ENCODE measurements at regions not wholly inside any gene's neighbourhood (a gene's known extent, or its start where the extent isn't known, plus 50 kb on each side); places are given as distances from the start of the nearest gene placed in this dataset.

DNA sequence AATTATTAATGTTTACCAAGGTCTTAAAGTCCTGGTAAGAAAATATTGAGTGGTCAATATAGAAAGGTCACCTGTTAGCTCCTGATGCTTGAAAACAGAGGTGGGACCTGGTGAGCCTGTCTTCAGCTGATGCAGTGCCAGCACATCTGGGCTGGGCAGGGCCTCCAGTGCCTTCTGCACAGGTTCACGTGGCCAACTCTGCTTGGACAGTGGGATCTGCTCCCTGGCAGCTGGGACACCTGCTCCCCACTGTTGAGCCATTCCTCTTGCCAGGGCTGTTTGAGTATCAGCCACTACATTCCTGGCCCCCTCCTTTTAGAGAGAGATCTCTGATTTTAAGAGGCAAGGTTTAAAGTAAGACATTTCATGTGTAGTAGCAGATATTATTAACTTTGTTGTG, 135.0 kb downstream of the TM9SF2 start:
- TF ChIP-seq, protein P1, sequence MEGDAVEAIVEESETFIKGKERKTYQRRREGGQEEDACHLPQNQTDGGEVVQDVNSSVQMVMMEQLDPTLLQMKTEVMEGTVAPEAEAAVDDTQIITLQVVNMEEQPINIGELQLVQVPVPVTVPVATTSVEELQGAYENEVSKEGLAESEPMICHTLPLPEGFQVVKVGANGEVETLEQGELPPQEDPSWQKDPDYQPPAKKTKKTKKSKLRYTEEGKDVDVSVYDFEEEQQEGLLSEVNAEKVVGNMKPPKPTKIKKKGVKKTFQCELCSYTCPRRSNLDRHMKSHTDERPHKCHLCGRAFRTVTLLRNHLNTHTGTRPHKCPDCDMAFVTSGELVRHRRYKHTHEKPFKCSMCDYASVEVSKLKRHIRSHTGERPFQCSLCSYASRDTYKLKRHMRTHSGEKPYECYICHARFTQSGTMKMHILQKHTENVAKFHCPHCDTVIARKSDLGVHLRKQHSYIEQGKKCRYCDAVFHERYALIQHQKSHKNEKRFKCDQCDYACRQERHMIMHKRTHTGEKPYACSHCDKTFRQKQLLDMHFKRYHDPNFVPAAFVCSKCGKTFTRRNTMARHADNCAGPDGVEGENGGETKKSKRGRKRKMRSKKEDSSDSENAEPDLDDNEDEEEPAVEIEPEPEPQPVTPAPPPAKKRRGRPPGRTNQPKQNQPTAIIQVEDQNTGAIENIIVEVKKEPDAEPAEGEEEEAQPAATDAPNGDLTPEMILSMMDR (IDR thresholded peaks at IDR 0.05; ENCODE audit: low read depth, low read length, missing control alignments): no peak
- H3K4me3 ChIP-seq (replicated peaks; ENCODE audit: low read depth, low read length): no peak overlapping the region
- no peak for DNase-seq (ENCODE audit: extremely low read depth, low read depth)

DNA sequence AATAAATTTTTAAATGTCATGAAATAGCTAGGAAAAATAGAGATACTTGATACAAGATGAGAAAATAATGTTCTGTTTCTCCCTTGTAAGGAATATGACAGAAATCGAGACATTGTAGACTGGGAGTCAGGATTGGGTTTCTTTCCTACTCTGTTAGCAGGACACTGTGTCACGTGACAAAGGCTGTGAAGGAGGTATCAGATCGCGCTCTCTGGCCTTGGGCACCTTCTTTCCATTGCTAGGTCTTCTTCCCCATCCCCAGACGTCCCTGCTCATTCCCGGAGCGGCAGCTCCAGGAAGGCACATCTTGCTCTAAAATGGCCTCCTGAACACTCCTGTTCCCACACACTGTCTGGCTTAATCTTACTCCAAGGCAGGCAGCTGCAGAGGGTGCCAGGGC, 133.4 kb downstream of the TM9SF2 start:
- no peak for DNase-seq (ENCODE audit: extremely low read depth, low read depth)
- no peak overlapping the region for H3K4me3 ChIP-seq (replicated peaks; ENCODE audit: low read depth, low read length)
- TF ChIP-seq, protein P1 (IDR thresholded peaks at IDR 0.05; ENCODE audit: low read depth, low read length, missing control alignments): no peak

DNA sequence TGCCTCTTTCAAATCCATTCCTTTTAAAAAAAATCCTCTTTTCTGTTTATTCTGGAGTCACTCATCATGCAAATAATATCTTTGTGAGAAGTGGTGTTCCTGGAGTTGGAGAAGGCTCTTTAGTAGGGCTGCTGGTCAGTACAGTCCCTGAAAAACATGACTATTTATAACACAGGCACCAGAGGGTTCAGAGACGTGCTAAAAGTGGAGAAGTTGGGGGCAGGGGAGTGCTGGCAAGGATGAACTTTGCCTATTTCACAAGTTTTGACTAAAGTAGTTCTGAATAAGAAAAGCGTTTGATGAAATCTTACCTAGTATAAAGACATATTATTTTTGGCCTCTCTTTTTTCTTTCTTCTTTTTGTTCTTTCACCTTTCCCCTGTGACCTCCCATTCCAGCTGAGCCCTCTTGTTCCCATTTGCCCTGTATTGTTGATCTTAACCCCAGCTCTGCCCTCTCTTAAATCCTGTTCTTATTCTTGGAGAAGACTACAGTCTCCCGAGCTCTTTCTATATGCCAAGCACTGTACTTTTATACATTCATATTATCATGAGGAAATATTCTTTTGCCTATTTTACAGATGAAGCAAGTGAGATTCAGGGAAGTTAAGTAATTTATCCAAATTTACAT, 129.1 kb downstream of the TM9SF2 start:
- TF ChIP-seq, protein P1 (IDR thresholded peaks at IDR 0.05; ENCODE audit: low read depth, low read length, missing control alignments): no peak
- DNase-seq (ENCODE audit: extremely low read depth, low read depth): no peak
- no peak overlapping the region for H3K4me3 ChIP-seq (replicated peaks; ENCODE audit: low read depth, low read length)

DNA sequence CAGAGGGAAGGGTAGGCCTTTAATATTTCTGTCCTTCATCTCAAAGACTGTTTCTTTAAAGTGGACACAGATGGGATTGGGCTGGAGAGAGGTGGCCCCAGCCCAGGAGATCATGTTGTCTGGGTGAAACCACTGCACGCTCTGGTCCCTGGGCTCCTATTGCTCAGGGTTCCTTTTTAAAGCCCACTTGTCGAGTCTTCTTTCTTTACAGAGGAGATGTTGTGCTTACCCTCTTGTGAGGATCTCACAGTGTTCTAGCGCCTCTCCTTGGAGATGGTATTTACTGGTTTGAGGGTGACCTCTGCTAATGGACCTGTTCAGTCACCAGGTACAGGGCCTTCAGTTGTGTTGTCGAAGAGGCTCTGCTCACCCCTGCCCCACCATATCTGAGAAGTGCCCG, 128.4 kb downstream of the TM9SF2 start:
- TF ChIP-seq, protein P1 (IDR thresholded peaks at IDR 0.05; ENCODE audit: low read depth, low read length, missing control alignments): no peak
- H3K4me3 ChIP-seq (replicated peaks; ENCODE audit: low read depth, low read length): no peak overlapping the region
- DNase-seq (ENCODE audit: extremely low read depth, low read depth): no peak

DNA sequence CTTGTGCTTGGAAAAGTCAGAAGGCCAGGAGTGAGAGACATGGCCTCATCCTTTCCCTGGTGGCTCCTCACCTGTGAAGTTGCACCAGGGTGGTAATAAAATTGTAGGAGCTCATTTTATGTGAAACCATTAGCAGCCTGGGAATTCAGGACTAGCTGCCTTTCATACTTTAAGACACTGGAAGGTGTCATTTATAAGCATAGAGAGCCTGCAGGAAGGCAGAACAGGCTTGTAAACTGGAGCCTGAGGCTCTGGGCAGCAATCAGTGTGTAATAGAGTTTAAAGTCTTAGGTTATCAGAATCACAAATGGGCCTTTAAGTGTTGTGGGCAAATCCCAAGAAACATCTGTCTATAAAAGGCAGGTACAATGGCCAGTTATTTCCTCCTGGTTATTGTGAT, 127.2 kb downstream of the TM9SF2 start:
- DNase-seq (ENCODE audit: extremely low read depth, low read depth): no peak
- TF ChIP-seq, protein P1 (IDR thresholded peaks at IDR 0.05; ENCODE audit: low read depth, low read length, missing control alignments): no peak
- H3K4me3 ChIP-seq (replicated peaks; ENCODE audit: low read depth, low read length): no peak overlapping the region

DNA sequence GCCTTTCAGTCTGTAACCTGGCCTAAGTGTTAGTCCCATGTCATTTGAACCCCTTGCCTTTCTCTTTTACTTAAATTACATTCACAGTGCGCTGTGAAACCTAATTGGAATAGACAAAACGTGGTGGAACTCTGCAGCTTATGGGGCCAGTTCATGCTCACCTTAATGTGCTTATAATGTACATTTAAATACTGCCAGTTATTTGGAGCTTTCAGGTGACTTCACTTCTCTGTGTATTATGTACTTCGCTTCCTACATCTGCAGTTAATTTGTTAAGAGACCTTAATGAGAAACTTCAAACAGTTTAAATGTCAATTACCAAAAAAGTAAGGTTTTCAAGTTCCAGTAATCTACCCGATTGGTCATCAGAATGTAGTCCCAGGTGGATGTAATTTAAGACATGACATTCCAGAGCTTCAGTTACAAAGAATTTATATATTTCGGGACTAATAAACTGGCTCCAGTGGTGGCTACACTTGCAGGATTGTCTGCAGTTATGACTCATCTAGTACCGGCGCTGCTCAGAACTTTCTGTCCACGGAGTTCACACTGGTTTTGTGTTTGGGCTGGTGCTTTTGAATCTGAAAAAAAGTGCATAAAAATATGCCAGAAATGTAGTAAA, 125.3 kb downstream of the TM9SF2 start:
- TF ChIP-seq, protein P1 (IDR thresholded peaks at IDR 0.05; ENCODE audit: low read depth, low read length, missing control alignments): no peak
- peak overlapping the region; percentile 20 for H3K4me3 ChIP-seq (replicated peaks; ENCODE audit: low read depth, low read length)

More for the DNA sequence above, 125.3 kb downstream of the TM9SF2 start:
- peak; percentile 69 for DNase-seq (ENCODE audit: extremely low read depth, low read depth)

Measured in HFF-Myc (cell line).